HG03442 (cell line): ENCODE measurements at regions not wholly inside any gene's neighbourhood (a gene's known extent, or its start where the extent isn't known, plus 50 kb on each side); places are given as distances from the start of the nearest gene placed in this dataset.
"Not testable (repeated sequence)": the region's sequence is repeated elsewhere in the genome, so short reads cannot be mapped to it uniquely, and the experiment has no call there.

Experiments
- ATAC-seq: cut with Tn5 transposase; IDR thresholded peaks from one replicate; pipeline ENCODE4 v1.9.1; 2021; ENCODE audit warnings: mild to moderate bottlenecking, moderate library complexity; ENCODE audit not compliant: unreplicated experiment

- no peak for ATAC-seq
Measured at GRCh38 chr11:112534208-112534607, 273.5 kb upstream of the PLET1 start.

GRCh38 chr11:112537026-112537425 is 276.4 kb upstream of the PLET1 start:
- no peak for ATAC-seq

GRCh38 chr11:112537846-112538330 is 277.2 kb upstream of the PLET1 start:
- ATAC-seq, result peak; percentile 47

- no peak for ATAC-seq
Measured at GRCh38 chr11:112538534-112539280, 278.0 kb upstream of the PLET1 start.

- not testable (repeated sequence) for ATAC-seq
Measured at GRCh38 chr11:112539281-112539555, 278.6 kb upstream of the PLET1 start.

- no peak for ATAC-seq
Measured at GRCh38 chr11:112539741-112540140, 279.1 kb upstream of the PLET1 start.

GRCh38 chr11:112540261-112540660 is 279.6 kb upstream of the PLET1 start:
- ATAC-seq, result no peak

GRCh38 chr11:112541140-112542046 is 280.7 kb upstream of the PLET1 start:
- no peak for ATAC-seq

GRCh38 chr11:112542479-112542878 is 281.8 kb upstream of the PLET1 start:
- no peak for ATAC-seq

GRCh38 chr11:112543390-112543789 is 282.7 kb upstream of the PLET1 start:
- ATAC-seq, result no peak

- no peak for ATAC-seq
Measured at GRCh38 chr11:112548641-112549040, 288.0 kb upstream of the PLET1 start.

GRCh38 chr11:112553205-112553731 is 292.6 kb upstream of the PLET1 start:
- ATAC-seq, result no peak

GRCh38 chr11:112554586-112554985 is 293.9 kb upstream of the PLET1 start:
- no peak for ATAC-seq

- no peak for ATAC-seq
Measured at GRCh38 chr11:112555491-112556364, 295.1 kb upstream of the PLET1 start.

- no peak for ATAC-seq
Measured at GRCh38 chr11:112558691-112559090, 298.0 kb upstream of the PLET1 start.

- no peak for ATAC-seq
Measured at GRCh38 chr11:112563808-112564207, 303.1 kb upstream of the PLET1 start.

GRCh38 chr11:112564228-112564955 is 303.7 kb upstream of the PLET1 start:
- ATAC-seq, result no peak

GRCh38 chr11:112565551-112565950 is 304.9 kb upstream of the PLET1 start:
- ATAC-seq, result no peak

- ATAC-seq, result no peak
Measured at GRCh38 chr11:112566124-112566523, 305.5 kb upstream of the PLET1 start.

- no peak for ATAC-seq
Measured at GRCh38 chr11:112570333-112570732, 309.7 kb upstream of the PLET1 start.
